TTC549 (cell line): ENCODE measurements at regions not wholly inside any gene's neighbourhood (a gene's known extent, or its start where the extent isn't known, plus 50 kb on each side); places are given as distances from the start of the nearest gene placed in this dataset.
"Not testable (repeated sequence)": the region's sequence is repeated elsewhere in the genome, so short reads cannot be mapped to it uniquely, and the experiment has no call there.

ENCODE experiments used
- FAIRE-seq: peaks from 2 replicates; lab custom pipeline; 2012; peaks lifted over from hg19 to GRCh38; lab: Jason Lieb, UNC

DNA sequence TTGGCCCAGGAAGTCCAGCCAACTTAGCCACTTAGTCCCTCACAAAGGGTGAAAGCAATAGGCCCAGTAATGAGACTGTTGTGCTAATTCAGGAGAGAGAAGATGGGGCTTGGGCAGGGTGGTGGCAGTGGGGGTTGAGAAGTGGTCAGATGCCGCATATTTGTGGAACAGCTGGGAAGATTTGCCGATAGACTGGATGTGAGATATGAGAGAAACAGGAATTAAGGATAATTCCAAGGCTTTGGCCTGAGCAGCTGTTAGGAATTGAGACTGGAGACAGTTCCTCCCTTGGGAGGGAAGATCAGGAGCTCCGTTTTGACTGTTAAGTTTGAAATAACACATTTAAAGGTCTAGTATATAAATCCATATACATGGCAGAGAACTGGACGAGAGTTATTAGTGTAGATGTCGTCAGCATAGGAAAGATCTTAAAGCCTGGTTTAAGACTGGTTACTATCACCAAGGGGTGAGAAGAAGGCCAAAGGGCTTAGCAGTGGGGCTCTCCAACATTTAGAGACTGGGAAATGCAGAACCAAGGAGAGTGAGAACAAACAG lies 323.7 kb upstream of the FAM78B start:
- FAIRE-seq, result no peak

DNA sequence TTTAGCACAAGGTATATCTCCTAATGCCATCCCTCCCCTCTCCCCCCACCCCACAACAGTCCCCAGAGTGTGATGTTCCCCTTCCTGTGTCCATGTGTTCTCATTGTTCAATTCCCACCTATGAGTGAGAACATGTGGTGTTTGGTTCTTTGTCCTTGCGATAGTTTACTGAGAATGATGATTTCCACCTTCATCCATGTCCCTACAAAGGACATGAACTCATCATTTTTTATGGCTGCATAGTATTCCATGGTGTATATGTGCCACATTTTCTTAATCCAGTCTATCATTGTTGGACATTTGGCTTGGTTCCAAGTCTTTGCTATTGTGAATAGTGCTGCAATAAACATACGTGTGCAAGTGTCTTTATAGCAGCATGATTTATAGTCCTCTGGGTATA lies 327.0 kb upstream of the FAM78B start:
- FAIRE-seq, result not testable (repeated sequence)

DNA sequence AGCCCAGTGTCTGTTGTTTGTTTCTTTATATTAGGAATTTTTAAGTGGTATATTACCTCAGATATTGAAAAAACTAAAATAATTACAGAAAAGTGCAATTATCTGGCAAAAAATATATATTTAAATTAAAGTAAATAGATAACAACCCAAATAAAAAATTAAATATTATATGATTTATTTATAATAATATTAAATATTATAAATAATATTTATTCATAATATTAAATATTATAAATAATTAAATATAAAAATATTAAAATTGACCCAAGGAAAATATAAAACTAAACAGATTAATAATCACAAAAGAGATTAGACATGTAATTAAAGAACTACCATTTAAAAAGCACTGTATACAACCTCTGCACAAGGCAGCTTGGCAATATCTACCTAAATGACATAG lies 331.9 kb upstream of the POGK start:
- peak; percentile 98 for FAIRE-seq

DNA sequence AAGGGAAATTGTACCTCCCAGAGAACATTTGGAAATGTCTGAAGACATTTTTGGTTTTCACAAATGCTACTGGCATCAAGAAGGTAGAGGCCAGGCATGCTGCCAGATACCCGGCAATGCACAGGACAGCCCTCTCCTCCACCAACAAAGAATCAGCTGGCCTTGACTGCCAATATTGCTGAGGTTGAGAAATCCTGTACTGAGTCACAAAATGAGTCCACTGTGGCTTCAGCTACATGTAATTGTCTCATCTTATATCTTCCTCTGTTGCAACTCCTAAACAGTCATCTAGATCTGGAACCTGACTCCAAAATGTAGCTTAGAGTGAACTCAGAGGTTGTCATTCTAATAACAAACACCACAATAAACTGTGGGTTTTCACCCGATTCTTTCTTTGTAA lies 327.5 kb upstream of the POGK start:
- FAIRE-seq, result no peak

DNA sequence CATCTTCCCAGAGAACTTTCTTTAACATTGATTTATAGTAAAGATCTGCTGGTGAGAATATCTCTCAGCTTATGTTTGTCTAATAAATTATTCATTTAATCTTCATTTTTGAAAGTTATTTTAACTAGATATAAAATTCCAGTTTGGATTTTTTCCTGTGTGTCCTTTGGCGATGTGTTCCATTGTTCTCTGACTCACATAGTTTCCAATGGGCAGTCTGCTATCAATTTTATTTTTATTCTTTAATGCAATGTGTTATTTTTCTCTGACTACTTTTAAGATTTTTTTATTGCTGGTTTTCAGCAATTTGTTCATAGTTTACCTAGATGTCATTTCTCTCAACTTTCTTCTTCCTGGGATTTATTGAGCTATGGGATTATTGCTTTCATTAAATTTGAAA lies 325.2 kb upstream of the POGK start:
- FAIRE-seq, result no peak

DNA sequence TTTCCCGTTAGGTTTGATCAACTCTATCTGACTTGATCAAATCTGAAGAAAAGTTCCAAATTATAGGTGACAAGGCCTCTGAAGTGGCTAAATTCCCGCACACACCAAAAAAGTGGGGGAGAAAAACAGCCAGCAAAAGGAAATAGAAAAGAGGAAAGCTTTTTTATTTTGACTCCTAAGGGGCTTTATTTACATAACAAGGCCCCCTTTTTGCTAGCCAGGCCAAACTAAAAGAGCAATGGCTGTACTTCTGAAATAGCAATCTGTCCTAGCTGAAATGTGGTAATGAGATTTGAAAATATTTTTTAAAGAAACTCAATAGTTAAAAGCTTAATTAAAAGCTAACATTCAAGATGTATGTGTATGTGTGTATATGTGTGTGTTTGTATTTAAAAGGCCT lies 311.5 kb upstream of the POGK start:
- FAIRE-seq, result no peak

DNA sequence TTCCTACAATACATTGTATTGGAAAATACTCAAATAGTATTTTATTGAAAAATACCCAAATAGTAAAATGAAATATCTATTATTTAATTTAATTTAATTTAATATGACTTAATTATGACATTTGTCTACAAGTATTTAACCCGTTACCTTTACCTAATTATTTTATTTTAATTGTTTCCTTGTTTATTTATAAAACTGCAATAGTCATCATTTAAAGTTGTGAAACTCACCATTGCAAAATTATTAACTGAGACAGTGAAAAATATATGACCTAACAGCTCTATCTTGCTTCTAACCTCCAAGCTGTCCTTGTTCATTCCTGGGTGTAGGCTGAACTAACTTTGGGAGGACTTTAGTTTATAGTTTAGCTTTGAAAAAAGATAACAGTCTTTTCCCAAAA lies 300.6 kb upstream of the POGK start:
- FAIRE-seq, result peak; percentile 94

DNA sequence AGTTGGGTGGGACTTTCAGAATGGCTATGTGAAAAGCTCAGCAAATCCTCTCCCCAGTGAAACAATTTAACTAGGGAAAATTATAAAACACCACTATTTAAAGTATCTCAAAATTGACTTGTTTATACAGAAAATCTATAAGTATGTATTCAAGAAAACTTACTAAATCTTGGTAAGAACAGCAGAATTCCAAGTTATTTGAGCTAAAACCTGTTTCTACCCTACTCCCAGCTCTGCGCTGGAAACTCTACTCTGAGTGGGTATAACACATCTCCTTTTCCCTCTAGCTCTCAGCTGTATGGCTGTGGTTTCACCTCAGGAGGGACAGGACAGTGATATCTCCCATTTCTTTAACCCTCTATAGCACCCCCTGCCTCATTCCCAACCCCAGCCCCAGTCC lies 295.2 kb upstream of the POGK start:
- FAIRE-seq, result no peak

DNA sequence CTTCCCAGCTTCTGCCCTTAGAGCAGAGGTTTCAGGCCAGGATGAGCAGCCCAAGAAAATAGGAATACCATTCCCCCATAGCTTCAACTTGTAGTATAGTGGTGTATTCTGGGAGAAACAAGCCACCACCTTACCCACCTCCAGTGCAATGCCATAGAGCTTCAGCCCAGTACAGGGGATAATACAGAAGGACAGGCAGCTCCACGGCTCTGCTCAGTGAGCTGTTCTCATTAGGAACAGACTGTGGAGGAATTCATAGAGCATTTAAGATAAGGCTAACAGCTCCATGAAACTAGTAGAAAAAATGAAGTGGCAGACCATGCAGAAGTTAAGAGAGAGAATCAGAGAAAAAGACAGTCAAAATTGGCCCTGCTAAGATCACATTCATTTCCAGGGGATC lies 294.7 kb upstream of the POGK start:
- no peak for FAIRE-seq

DNA sequence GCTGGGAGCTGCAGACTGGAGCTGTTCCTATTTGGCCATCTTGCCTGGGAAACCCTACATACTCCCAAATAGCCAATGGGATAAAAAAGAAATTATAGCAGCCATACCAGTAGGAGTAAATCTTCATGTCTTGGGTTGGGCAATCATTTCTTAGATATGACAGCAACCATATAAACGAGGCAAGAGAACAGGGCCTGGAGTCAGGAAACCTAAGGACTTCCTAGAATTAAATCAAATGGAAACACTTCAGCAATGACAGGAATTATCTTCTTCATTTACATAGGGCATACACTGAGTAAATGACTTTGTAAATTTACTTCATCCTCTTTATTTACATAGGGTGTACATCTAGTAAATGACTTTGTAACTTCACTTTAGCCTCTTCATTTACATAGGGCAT lies 286.6 kb upstream of the POGK start:
- FAIRE-seq, result no peak

DNA sequence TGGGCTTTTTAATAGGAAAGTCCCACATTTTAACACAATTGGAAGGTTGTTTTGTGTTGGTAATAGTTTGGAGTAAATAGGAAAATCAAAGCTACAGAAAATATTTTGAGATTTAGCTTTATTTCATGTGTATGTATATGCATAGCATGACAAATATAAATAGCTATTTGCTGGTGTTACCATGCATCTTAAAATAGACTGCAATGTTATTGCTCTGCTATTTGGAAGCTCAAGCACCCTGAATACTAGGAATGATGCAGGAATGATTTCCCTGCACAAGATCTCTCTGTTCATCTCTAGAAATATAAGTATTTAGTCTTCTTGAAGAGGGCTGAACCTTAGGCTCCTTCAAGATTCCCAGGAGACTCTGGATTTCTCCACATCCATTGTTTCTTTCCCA lies 268.3 kb upstream of the POGK start:
- FAIRE-seq, result no peak

DNA sequence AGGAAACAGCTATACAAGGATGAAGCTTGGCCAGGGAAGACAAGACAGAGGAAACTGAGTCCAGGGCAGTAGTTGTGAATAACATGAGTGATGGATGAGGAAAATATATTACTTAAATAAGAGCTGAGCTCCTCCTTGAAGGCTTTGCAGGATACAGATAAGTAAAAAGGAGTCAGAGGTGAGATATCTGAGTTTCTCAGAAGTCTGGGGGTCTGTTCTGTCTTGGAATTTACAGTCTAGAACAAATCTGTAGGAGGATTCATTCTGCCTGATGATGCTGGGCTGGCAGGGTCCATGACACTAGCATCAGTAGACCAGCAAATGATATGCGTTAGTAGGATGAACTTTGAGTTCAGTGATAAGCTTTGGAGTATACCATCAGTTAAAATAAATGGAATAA lies 266.1 kb upstream of the POGK start:
- no peak for FAIRE-seq

DNA sequence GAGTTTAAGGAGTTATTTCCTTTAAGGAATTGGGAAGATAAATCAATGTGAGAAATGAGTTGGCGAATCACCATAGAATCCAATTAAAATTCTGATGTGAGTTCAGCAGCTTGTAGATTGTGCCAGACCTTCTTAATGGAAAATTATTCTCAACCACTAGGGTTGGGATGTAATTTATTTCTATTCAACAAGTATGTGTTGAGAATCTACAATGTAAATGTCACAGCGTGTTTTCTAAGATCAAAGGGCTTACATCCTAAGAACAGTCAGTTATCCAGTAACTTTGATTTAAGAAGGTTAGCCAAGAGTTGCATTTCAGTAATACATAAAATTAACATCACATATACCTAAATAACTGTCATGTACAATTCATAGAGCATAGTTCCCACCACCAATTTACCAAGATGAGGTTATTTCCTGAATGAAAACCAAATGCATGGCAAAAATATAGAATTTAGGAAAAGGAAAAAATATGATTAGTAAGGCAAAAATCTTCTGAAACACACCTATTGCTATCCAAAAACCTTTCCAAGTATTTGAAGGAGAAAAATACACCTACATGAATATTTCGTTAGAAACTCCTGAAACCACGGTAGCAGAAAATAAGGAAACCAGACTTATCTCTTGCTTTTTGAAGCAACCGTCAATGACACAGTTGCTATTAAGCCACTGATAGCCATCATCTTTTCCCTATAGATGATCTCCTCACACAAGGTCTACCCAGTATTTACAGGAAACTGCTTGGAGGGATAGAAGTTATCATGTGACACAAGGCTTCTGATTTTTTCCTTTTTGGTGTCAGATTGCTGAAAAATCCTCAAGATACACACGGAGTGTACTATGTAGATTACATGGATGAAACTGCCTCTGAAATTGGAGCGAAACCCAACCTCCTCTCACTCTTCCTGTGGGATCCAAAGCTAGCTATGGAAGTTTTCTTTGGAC lies 259.4 kb upstream of the POGK start:
- no peak for FAIRE-seq

DNA sequence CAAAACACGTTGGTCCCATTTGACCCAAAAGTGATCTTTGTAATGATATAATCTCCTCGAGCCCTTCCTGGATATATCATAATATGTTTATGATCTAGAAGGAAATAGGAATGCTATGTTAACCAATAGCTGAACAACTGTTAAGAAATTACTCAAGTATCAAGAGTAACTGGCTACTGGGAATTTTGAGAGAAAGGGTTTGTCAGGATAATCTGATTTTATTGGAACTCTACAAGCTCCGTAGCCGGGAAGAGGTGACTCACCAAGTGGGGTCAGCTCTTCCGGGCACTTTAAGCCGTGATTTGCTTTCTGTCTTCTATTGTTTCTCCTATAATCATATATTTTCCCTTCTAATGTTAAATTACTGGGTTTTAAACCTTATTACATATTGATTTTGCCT lies 250.5 kb upstream of the POGK start:
- FAIRE-seq, result no peak

DNA sequence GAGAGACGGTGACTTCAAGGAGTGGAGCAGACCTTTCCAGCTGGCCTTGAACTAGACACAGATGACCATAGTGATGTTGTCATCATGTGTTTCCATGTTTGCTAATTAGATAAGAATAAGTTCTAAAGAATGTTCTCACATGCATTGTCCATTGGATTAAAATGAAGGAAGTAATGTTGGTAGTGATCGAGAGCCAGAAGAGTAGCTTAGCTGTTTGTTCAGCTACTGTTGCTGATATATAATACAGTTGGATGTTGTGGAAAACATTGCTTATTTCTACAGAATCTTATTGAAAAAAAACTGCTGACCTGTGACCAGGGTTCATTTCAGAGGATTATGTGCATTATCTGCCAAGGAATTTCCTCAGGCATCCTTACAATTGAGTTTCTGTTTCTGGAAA lies 249.1 kb upstream of the POGK start:
- no peak for FAIRE-seq

DNA sequence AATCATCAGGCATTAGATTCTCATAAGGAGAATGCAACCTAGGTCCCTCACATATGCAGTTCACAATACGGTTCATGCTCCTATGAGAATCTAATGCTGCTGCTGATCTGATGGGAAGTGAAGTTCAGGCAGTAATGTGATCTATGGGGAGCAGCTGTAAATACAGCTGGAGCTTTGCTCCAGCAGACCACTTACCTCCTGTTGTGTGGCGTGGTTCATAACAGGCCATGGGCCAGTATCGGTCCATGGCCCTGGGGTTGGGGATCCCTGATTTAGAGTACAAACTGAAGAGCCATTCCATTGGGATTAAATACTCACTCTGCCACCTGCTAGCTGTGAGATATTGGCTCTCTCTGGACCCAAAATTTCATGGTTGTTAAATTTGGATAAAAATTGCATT lies 244.6 kb upstream of the POGK start:
- no peak for FAIRE-seq

DNA sequence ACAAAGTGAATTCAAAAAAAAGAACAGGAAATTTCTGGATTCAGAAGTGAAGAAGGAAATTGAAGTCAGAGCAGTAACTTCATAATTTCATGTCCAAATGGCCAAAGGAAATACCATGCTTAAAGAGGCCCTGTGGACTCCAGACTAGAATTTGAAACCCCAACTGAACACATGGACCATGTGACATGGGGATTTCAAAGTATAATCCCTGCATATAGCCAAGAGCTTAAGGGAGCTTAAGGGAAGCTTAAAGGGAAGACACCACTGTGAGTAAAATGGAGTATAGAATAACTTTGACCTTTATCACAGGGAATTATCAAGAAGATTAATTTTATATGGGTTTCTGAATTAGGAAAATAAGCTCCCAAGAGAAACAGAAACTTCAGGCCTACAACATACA lies 241.8 kb upstream of the POGK start:
- FAIRE-seq, result no peak

DNA sequence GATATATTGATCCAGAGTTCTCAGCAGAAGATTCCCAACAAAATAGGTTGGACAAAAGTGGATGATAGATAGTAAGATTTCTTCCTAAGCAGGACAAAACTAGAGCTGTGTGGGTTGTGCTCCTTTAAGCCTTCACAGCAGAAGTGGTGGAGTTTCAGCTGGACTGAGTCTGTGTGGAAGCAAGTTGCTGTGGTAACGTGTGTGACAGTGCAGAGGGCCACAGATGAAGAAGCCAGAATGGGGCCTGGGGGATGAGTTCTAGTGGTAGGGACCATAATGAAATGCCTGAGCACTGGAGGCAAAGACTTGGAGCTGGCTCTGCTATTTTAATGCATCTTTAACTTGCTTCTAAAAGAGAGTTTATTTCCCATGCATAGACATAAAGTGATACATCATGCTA lies 238.7 kb upstream of the POGK start:
- FAIRE-seq, result no peak

DNA sequence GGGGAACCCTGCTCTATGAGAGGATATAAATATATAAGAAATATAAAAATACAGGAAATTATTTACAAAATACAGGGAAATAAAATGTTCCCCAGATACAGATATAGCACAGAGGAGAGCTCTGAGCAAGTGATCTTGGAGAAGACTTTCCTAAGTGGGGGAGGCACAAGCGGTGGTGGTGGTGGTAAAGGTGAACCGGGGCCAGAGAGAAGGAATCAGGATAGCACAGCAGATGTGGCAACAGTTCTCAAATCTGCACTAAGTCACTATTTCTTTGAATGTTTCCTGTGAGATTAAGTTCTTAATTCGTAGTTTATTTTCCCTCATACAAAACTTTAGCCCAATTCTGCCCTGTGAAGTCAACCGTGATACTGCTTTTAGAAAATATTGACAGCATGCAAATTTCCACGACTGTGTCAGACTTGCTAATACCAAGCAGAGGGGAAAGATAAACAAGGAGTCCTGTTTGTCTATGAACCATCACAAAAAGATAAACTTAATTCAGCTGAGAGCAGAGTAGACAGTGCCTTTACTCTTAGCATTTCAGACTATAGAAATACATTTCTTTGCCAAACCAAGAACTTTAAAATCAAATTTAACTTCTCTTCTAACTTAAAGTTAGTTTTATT lies 237.5 kb upstream of the POGK start:
- FAIRE-seq, result no peak

DNA sequence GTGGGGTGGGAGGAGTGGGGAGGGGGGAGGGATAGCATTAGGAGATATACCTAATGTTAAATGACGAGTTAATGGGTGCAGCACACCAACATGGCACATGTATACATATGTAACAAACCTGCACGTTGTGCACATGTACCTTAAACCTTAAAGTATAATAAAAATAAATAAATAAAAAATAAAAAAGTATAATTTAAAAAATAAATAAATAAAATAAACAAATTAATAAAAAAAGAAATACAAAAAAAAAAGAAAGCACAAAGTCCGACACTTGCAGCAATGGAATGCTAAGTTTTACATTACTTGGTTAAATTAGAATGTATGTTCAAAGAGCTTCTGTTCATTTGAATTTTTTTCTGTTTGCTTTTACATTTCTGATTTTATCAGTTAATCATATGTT lies 236.5 kb upstream of the POGK start:
- FAIRE-seq, result peak; percentile 56

DNA sequence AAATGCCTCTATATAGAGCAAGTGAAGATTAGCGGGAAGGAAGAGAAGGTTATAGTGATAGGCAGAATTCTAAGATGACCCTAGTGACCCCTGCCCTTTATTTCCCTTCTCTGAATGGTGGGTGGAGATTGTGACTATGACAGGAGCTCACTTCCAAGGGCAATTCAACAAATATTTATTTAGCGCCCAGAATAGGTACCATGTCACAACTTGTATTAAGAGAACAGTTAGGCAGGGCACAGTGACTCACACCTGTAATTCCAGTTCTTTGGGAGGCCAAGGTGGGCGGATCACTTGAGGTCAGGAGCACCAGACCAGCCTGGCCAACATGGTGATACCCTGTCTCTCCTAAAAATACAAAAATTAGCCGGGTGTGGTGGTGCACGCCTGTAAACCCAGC lies 236.0 kb upstream of the POGK start:
- FAIRE-seq, result no peak

DNA sequence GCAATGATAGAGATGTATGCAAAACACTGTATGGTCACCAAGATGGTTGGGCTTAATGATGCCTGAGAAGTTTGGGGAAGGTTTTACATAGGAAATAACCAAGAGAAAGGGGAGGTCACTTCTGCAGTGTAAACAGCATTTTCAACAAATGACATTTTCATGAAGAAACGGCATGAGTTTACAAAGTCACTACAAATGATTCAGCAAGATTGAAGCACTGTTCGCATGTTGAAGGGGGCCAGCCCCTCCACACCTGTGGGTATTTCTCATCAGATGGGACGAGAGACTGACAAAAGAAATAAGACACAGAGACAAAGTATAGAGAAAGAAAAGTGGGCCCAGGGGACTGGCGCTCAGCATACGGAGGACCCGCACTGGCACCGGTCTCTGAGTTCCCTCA lies 234.1 kb upstream of the POGK start:
- FAIRE-seq, result no peak

DNA sequence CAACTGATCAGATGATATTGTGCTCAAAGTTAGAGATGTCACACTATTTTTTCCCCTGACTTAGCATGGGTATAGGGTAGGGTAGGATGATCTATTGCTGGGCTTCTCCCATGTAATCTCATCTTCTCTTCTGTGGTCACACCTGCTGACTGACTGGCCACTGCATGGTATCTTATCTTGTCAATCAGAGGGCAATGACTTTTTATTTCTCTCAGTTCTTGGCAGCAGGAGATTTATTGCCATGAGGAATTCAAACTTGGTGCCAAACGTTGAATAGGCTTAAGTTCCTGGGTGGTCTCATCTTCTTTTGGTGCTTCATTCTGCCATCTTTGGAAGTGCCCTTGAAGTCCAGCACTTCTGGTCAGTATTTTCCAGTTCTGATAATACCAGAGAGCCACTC lies 226.4 kb upstream of the POGK start:
- no peak for FAIRE-seq

DNA sequence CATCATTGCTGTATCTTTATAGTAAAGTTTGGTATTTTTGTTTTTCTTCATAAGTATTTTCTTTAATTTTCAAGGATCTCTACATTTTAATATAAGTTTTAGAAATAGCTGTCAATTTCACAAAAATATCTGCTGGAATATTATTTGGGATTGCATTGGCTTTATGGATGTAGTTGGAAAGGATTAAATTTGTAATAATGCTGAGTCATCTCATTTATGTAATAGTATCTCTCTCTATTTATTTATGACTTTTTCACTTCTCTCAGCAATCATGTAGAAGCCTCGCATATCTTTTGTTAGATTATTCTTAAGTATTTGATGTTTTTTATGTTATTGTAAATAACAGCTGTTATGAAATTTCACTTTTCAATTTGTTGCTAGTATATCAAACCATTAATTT lies 223.1 kb upstream of the POGK start:
- peak; percentile 62 for FAIRE-seq
